ENCODE measurements at regions not wholly inside any gene's neighbourhood (a gene's known extent, or its start where the extent isn't known, plus 50 kb on each side); places are given as distances from the start of the nearest gene placed in this dataset.

GRCh38 chr10:128982616-128982915 is 484.5 kb upstream of the MGMT start:
- no peak for DNase-seq
- Histone ChIP-seq H3K27ac (no peak overlapping the region), H3K9me3 (no peaks in the 10 kb centered on the region), H3K27me3 (no peaks in the 10 kb centered on the region), H3K36me3 (no peaks in the 10 kb centered on the region), H3K4me1 (ENCODE audit: insufficient read depth) (no peaks in the 10 kb centered on the region), H3K4me3 (no peak overlapping the region)
- 83 to 88% (median 85%) methylated on average over 3 to 4 of the region's 4 CpGs for WGBS, 3 donors
- intact Hi-C loops (cut with DNase I): no loop called here
- no peak for TF ChIP-seq POLR2A (IDR thresholded peaks at IDR 0.05)
- TF ChIP-seq, protein P1, sequence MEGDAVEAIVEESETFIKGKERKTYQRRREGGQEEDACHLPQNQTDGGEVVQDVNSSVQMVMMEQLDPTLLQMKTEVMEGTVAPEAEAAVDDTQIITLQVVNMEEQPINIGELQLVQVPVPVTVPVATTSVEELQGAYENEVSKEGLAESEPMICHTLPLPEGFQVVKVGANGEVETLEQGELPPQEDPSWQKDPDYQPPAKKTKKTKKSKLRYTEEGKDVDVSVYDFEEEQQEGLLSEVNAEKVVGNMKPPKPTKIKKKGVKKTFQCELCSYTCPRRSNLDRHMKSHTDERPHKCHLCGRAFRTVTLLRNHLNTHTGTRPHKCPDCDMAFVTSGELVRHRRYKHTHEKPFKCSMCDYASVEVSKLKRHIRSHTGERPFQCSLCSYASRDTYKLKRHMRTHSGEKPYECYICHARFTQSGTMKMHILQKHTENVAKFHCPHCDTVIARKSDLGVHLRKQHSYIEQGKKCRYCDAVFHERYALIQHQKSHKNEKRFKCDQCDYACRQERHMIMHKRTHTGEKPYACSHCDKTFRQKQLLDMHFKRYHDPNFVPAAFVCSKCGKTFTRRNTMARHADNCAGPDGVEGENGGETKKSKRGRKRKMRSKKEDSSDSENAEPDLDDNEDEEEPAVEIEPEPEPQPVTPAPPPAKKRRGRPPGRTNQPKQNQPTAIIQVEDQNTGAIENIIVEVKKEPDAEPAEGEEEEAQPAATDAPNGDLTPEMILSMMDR (IDR thresholded peaks at IDR 0.05): no peak
- no peak for TF ChIP-seq EP300 (IDR thresholded peaks at IDR 0.05)

GRCh38 chr10:128985036-128985435 is 482.0 kb upstream of the MGMT start:
- Histone ChIP-seq H3K27ac (no peak overlapping the region), H3K4me1 (ENCODE audit: insufficient read depth) (no peaks in the 10 kb centered on the region), H3K36me3 (no peaks in the 10 kb centered on the region), H3K9me3 (no peaks in the 10 kb centered on the region), H3K27me3 (no peaks in the 10 kb centered on the region), H3K4me3 (no peak overlapping the region)
- intact Hi-C loops (cut with DNase I): no loop called here
- DNase-seq: no peak
- no peak for TF ChIP-seq POLR2A (IDR thresholded peaks at IDR 0.05)
- no peak for TF ChIP-seq EP300 (IDR thresholded peaks at IDR 0.05)
- TF ChIP-seq, protein P1 (IDR thresholded peaks at IDR 0.05): no peak
- WGBS, 3 donors: 53 to 75% (median 69%) methylated on average over 1 of the region's 1 CpG

- H3K4me1 ChIP-seq (ENCODE audit: insufficient read depth): no peaks in the 10 kb centered on the region
- no peaks in the 10 kb centered on the region for H3K9me3 ChIP-seq
- TF ChIP-seq EP300 (IDR thresholded peaks at IDR 0.05): no peak
- TF ChIP-seq POLR2A (IDR thresholded peaks at IDR 0.05): no peak
- TF ChIP-seq, protein P1 (IDR thresholded peaks at IDR 0.05): no peak
- no peak for DNase-seq
- H3K4me3 ChIP-seq: no peak overlapping the region
- H3K36me3 ChIP-seq: no peaks in the 10 kb centered on the region
- no peaks in the 10 kb centered on the region for H3K27me3 ChIP-seq
- 93 to 94% (median 93%) methylated on average over 17 of the region's 17 CpGs for WGBS, 3 donors
- no peak overlapping the region for H3K27ac ChIP-seq
- intact Hi-C loops (cut with DNase I): no loop called here
These were observed 476.1 kb upstream of the MGMT start for GRCh38 chr10:128990986-128991385.

GRCh38 chr10:128992770-128993169 is 474.3 kb upstream of the MGMT start:
- 80 to 94% (median 83%) methylated on average over 5 of the region's 5 CpGs for WGBS, 3 donors
- H3K4me3 ChIP-seq: no peak overlapping the region
- TF ChIP-seq POLR2A (IDR thresholded peaks at IDR 0.05): no peak
- no peak for TF ChIP-seq EP300 (IDR thresholded peaks at IDR 0.05)
- TF ChIP-seq, protein P1 (IDR thresholded peaks at IDR 0.05): no peak
- H3K27me3 ChIP-seq: no peaks in the 10 kb centered on the region
- H3K27ac ChIP-seq: no peak overlapping the region
- no peaks in the 10 kb centered on the region for H3K9me3 ChIP-seq
- no peaks in the 10 kb centered on the region for H3K36me3 ChIP-seq
- intact Hi-C loops (cut with DNase I): no loop called here
- no peak for DNase-seq
- no peaks in the 10 kb centered on the region for H3K4me1 ChIP-seq (ENCODE audit: insufficient read depth)

DNA sequence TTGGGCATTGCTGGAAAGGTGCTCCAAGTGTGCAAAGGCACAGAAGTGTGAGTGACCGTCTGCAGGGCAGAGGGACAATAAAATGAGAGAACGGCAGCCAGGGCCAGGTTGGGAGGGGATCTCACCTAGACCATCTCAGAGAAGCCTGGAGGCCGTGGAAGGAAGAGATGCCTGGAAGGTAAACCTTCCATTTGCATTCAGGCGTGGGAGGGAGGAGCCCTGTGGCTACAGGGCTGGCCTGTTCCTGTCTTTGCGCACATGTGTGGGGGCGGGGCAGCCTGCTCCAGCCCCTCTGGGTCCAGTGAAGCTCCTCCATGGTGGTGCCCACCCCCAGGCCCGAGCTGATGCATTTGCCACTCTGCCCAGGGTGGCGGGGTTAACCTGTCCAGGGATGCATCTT is 473.6 kb upstream of the MGMT start:
- no peaks in the 10 kb centered on the region for H3K9me3 ChIP-seq
- no peak overlapping the region for H3K27ac ChIP-seq
- intact Hi-C loops (cut with DNase I): no loop called here
- 85 to 88% (median 86%) methylated on average over 8 of the region's 8 CpGs for WGBS, 3 donors
- no peaks in the 10 kb centered on the region for H3K36me3 ChIP-seq
- no peaks in the 10 kb centered on the region for H3K4me1 ChIP-seq (ENCODE audit: insufficient read depth)
- H3K4me3 ChIP-seq: no peak overlapping the region
- H3K27me3 ChIP-seq: no peaks in the 10 kb centered on the region
- no peak for TF ChIP-seq POLR2A (IDR thresholded peaks at IDR 0.05)
- no peak for TF ChIP-seq EP300 (IDR thresholded peaks at IDR 0.05)
- TF ChIP-seq, protein P1 (IDR thresholded peaks at IDR 0.05): no peak
- no peak for DNase-seq

Measured in ovary (tissue), 7 donors.